GM20000 (cell line): ENCODE measurements at regions not wholly inside any gene's neighbourhood (a gene's known extent, or its start where the extent isn't known, plus 50 kb on each side); places are given as distances from the start of the nearest gene placed in this dataset.

Experiments
- DNase-seq: peaks from one replicate; pipeline ENCODE4 v3.0.0; 2012; ENCODE audit warnings: low spot score
- TF ChIP-seq, protein P1 (sequence below): IDR thresholded peaks from 2 replicates; pipeline ENCODE4 v1.5.1; 2012; ENCODE audit warnings: mild to moderate bottlenecking, control low read depth; ENCODE audit errors: extremely low read depth, missing control alignments

DNA sequence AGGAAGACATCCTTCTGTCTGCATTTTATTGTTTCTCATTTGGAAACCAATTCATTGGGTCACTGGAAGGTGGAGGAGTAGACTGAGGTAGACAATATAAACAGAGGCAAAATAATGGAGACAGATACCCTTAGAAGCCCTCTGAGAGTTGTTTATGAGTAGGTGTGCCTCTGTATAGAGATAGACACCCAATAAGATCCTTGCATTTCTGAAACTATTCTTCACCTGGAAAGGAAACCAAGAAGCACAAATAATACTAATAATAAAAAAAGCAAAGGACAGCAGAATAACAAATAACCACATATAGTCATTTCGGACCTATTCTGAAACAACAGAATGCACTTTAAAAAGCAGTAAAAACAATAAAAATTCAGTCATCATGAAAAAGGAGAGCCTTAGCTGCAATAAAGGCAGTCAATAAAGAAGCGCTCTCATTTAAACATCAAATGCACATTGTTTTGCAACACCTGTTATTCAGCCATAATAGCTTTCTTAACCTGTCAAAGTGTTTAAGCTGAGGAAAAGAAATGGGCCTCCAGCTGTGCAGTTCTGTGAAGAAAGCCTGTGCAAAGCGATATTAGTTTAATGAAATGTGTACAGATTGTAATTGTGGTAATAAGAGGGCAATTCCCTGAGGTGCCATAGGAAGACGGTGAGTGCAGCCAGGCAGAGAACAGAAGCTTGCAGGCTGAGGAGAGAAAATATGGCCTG, 904.2 kb downstream of the STPG2 start:
- DNase-seq = no peak
- TF ChIP-seq, protein P1, sequence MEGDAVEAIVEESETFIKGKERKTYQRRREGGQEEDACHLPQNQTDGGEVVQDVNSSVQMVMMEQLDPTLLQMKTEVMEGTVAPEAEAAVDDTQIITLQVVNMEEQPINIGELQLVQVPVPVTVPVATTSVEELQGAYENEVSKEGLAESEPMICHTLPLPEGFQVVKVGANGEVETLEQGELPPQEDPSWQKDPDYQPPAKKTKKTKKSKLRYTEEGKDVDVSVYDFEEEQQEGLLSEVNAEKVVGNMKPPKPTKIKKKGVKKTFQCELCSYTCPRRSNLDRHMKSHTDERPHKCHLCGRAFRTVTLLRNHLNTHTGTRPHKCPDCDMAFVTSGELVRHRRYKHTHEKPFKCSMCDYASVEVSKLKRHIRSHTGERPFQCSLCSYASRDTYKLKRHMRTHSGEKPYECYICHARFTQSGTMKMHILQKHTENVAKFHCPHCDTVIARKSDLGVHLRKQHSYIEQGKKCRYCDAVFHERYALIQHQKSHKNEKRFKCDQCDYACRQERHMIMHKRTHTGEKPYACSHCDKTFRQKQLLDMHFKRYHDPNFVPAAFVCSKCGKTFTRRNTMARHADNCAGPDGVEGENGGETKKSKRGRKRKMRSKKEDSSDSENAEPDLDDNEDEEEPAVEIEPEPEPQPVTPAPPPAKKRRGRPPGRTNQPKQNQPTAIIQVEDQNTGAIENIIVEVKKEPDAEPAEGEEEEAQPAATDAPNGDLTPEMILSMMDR = no peak

DNA sequence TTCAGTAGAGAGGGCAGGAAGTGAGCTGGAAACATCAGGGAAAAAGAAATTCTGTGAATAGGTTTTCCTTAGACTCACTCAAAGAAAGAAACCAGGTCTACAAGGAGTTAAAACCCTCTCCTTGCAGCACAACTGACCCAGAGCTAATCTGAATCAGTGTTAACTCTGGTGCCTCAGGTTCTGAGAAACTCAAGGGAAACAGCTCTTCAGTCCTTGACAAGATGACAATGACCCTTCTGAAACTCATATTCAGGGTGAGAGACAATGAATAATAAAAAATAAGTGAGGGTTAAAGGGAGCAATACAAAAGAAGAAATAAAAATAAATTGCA, 903.6 kb downstream of the STPG2 start:
- TF ChIP-seq, protein P1 = no peak
- no peak for DNase-seq

DNA sequence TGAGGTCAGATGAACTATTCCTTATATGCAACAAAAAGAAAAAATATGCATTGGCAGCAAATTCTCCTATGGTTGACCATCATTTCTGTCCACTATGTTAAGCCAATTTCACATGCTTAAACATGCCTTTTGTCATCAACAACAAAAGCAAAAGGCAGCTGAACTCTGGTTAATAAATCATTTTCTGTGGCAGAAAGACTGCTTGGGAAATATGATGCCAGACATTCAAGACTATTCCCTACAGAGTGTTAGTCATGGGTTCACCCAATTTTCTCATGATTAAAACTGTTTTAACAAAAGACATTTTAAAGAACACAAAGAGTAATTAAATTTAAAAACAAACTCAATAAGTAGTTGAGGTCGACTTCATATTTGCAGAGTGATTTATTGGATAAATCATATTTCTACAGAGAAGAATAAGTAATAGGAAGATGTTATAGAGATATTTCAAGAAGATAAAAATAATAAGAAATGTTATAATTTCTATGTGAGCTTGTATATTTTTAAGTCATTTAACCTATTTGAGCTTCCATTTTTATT, 890.6 kb downstream of the STPG2 start:
- DNase-seq = no peak
- TF ChIP-seq, protein P1 = no peak

DNA sequence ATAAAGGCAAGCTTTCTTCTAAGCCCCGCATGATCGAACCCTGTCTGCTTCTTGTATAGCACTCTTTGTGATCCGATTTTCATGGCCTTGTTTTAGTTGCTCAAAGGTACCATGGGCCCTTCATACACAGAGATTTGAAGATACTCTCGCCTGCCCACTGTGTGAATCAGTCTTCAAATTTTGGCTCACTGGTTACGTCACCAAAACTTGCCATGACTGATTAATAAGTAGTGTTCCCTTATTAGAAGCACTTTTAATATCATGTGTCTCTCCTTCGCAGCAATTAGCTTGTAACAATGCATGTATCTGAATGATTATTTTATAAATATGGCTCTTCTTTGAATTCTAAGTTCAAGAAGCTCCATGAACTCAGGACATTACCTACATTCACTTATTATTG, 880.5 kb downstream of the STPG2 start:
- TF ChIP-seq, protein P1 = no peak

DNA sequence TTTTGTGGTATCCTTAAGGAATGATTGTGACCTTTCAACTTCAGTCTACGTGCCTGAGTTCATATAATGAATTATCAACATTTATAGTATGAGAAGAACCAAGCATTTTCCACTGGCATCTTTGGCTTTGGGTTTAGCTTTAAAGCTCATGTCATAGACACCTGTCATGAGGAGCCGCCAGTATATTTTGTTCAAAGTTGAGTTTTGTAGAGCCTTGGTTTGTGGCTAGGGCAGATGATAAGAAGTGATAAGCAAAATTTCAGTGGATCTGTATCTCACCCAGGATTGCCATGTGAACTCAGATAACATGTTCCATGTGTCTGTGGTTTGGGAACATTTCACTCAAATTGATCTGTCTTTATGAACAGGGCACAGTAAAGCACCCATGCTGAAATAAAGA, 873.2 kb downstream of the STPG2 start:
- no peak for DNase-seq
- TF ChIP-seq, protein P1 = no peak

More for the DNA sequence above, 880.5 kb downstream of the STPG2 start:
- DNase-seq = no peak

DNA sequence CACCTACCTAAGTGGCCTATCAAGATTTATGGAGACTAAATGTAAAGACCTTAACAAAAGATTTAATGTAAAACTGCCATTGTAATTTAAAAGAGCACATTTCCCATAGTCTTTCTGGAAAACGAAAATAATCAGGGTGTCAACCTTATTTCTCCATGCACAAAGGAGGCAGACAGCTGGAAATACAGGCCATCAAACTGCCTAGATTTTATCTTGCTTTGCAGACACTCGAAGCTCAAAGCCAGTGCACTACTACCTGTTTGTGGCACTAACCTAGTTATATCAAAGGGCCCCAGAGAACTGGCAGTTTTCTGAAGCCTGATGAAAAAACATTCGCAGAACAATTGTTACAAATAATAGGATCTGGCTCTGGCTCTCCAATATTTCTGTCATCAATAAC, 863.9 kb downstream of the STPG2 start:
- DNase-seq = no peak
- TF ChIP-seq, protein P1 = no peak

DNA sequence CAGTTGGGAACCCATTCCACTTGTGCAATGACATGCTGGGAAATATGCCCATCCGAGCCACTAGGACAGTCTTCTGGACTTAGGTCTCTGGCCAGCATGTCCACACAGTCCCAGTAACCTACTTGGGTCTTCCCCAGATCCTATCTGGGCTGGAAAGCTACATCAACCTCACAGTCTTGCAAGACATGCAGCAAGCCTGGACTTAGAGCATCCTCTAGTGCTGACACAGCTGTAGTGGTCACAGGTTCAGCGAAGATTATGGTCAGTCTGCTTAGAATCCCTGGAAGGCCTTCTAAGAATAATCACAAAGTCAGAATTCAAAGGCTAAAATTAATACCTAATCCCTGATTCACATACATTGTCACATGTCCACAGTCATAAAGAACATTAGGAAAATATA, 842.7 kb downstream of the STPG2 start:
- TF ChIP-seq, protein P1 = no peak
- DNase-seq = no peak
